PC-9 (cell line): ENCODE measurements at regions not wholly inside any gene's neighbourhood (a gene's known extent, or its start where the extent isn't known, plus 50 kb on each side); places are given as distances from the start of the nearest gene placed in this dataset.

Source experiments
- CTCF ChIP-seq: fragments of 200-600 bp; sonication (generic); conservative IDR thresholded peaks from 2 replicates; pipeline ENCODE4 v1.6.1; 2017; ENCODE audit warnings: mixed run types, antibody characterized with exemption, mild to moderate bottlenecking, moderate library complexity
- EZH2 ChIP-seq: fragments of 200-600 bp; sonication (generic); IDR thresholded peaks from 2 replicates; pipeline ENCODE4 v1.8.0; 2017; ENCODE audit warnings: antibody characterized with exemption, low read depth

DNA sequence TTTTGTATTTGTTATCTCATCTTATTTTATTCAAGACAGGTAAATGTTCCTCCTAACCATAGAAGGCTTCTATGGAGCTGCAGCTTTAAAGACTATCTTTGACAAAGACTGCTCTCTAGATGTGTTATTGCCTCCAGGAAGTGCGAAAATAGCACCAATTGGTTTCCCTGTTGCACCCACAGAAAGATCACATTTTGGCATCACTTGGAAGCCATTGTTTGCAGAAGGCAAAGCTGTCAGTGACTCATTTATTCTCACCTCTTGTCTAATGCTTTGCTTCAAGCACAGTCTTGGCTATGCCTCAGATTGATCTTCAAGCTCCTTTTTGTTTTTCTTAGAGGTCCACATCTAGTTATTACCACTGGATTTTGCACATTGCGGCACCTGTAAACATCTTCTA, 150.3 kb downstream of the PCDH7 start:
- TF ChIP-seq CTCF: no peak
- TF ChIP-seq EZH2: no peak
